ENCODE measurements at regions not wholly inside any gene's neighbourhood (a gene's known extent, or its start where the extent isn't known, plus 50 kb on each side); places are given as distances from the start of the nearest gene placed in this dataset.
"Not testable (repeated sequence)": the region's sequence is repeated elsewhere in the genome, so short reads cannot be mapped to it uniquely, and the experiment has no call there.

DNA sequence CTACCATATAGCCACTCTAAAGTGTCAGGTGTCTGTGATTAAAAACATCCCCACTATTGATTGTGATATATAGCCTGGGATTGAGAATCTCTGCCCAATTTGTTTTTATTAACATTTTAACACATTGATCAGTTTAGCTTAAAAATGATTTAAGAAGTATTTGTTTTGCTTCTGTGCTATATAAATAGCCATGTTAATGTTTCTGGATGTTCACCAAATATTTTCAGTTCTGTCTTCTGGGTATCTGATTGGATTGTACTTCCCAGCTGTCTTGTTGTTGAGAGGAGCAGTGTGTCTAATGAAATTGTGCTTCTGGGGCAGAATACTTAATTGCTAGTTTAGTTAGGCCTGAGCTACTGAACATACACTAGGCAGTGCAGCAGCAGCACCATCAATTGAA lies 126.6 kb upstream of the TUSC1 start:
- TF ChIP-seq, protein P1, sequence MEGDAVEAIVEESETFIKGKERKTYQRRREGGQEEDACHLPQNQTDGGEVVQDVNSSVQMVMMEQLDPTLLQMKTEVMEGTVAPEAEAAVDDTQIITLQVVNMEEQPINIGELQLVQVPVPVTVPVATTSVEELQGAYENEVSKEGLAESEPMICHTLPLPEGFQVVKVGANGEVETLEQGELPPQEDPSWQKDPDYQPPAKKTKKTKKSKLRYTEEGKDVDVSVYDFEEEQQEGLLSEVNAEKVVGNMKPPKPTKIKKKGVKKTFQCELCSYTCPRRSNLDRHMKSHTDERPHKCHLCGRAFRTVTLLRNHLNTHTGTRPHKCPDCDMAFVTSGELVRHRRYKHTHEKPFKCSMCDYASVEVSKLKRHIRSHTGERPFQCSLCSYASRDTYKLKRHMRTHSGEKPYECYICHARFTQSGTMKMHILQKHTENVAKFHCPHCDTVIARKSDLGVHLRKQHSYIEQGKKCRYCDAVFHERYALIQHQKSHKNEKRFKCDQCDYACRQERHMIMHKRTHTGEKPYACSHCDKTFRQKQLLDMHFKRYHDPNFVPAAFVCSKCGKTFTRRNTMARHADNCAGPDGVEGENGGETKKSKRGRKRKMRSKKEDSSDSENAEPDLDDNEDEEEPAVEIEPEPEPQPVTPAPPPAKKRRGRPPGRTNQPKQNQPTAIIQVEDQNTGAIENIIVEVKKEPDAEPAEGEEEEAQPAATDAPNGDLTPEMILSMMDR (conservative IDR thresholded peaks at IDR 0.05), result no peak
- no peak for DNase-seq (ENCODE audit: low read depth, low spot score)
- no peak overlapping the region for H3K27ac Mint-ChIP-seq (ENCODE audit: unreplicated experiment)

GRCh38 chr9:25801989-25802388 lies 123.7 kb upstream of the TUSC1 start:
- not testable (repeated sequence) for H3K9me3 Mint-ChIP-seq; DNase-seq (ENCODE audit: low read depth, low spot score); H3K27me3 Mint-ChIP-seq (ENCODE audit: low read depth); H3K4me3 Mint-ChIP-seq; H3K27ac Mint-ChIP-seq (ENCODE audit: unreplicated experiment); H3K36me3 Mint-ChIP-seq (ENCODE audit: low read depth)
- peaks cover 20% of the 10 kb centered on the region for H3K4me1 Mint-ChIP-seq

More for the DNA sequence above, 126.6 kb upstream of the TUSC1 start:
- Mint-ChIP-seq H3K4me3 (no peak overlapping the region), H3K9me3 (no peaks in the 10 kb centered on the region), H3K36me3 (ENCODE audit: low read depth) (no peaks in the 10 kb centered on the region), H3K27me3 (ENCODE audit: low read depth) (no peaks in the 10 kb centered on the region), H3K4me1 (peaks cover 20% of the 10 kb centered on the region)

DNA sequence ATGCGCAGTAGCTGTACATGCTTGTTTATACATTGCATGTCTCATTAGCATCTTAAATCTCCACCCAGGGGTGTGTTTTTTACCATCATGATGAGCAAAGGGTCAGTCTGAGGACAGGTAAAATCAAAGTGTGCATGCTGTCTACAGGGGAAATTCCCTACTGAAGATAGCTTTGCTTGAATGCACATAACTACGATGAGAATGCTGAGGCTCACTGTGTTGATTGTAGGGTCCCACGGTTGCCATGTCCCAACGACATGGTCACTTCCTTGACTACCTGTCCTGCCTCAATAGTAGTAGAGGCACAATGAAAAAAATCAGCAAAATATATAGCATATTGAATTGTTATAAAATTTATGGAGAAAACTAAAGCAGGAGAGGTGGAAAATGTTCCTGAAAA lies 95.6 kb upstream of the TUSC1 start:
- no peak overlapping the region for H3K27ac Mint-ChIP-seq (ENCODE audit: unreplicated experiment)
- no peaks in the 10 kb centered on the region for H3K4me1 Mint-ChIP-seq
- DNase-seq (ENCODE audit: low read depth, low spot score), result no peak
- no peak overlapping the region for H3K4me3 Mint-ChIP-seq
- H3K27me3 Mint-ChIP-seq (ENCODE audit: low read depth), result no peaks in the 10 kb centered on the region
- H3K36me3 Mint-ChIP-seq (ENCODE audit: low read depth), result no peaks in the 10 kb centered on the region
- TF ChIP-seq, protein P1 (conservative IDR thresholded peaks at IDR 0.05), result no peak
- H3K9me3 Mint-ChIP-seq, result peaks cover 6% of the 10 kb centered on the region

DNA sequence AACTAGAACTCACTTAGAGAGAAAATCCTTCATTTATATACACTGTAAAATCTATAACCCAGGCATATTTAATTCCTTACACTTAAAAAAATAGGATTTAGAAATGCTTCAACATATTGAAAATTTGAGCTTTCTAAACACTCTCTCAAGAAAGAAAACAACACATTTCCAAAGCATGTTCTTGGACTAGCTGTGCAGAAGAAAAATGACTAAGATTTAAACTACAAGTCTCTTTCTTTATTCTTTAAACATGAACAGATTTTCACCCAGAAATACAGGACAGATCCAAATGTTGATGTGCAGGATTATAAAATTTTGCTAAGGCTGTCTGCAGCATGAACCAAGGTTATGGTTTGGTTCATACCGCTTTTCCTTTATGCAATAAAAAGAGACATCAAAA lies 77.7 kb upstream of the TUSC1 start:
- Mint-ChIP-seq H3K36me3 (ENCODE audit: low read depth) (no peaks in the 10 kb centered on the region), H3K9me3 (no peaks in the 10 kb centered on the region), H3K4me3 (no peak overlapping the region), H3K27ac (ENCODE audit: unreplicated experiment) (no peak overlapping the region), H3K27me3 (ENCODE audit: low read depth) (peaks cover 42% of the 10 kb centered on the region), H3K4me1 (no peaks in the 10 kb centered on the region)
- DNase-seq (ENCODE audit: low read depth, low spot score), result no peak
- TF ChIP-seq, protein P1 (conservative IDR thresholded peaks at IDR 0.05), result no peak

DNA sequence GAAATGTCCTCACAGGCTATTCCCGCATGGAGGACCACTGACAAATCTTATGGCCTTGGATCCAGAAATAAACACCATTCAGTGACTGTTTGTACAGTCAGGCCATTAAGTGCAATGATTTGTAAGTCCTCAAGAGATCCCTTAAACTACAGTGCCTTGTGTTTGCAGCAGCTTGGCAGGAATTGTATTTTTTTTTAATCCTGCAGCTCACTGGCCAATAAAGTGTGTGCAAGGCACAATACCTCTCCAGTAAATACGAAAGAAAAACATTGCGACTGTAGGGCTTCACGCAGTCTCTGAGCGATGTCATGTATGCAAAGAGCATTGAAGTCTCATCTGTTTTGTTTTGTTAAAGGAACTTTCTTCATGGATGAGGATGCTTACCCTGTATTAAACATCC lies 74.2 kb upstream of the TUSC1 start:
- Mint-ChIP-seq H3K9me3 (no peaks in the 10 kb centered on the region), H3K27me3 (ENCODE audit: low read depth) (peaks cover 66% of the 10 kb centered on the region), H3K4me1 (peaks cover 5% of the 10 kb centered on the region), H3K36me3 (ENCODE audit: low read depth) (no peaks in the 10 kb centered on the region), H3K27ac (ENCODE audit: unreplicated experiment) (no peak overlapping the region), H3K4me3 (no peak overlapping the region)
- TF ChIP-seq, protein P1 (conservative IDR thresholded peaks at IDR 0.05), result no peak
- DNase-seq (ENCODE audit: low read depth, low spot score), result no peak

DNA sequence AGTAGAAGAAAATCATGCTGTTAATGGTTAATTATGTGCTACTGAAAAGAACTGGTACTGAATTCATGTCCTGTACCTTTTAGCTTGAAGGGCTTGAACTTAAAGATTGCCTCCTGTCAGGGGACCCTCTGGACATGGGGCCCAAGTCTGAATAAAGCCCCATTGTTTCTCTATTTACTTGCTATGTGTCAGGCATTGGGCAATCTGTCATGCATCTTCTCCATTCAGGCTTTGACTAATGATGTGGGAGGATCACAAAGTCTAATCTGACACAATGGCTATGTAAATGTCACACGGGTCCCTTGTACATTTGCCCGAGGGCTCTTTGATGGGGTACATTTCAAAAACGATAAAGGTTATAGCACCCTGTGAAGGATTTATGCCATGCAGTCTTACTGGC lies 64.0 kb upstream of the TUSC1 start:
- TF ChIP-seq, protein P1 (conservative IDR thresholded peaks at IDR 0.05), result no peak
- Mint-ChIP-seq H3K4me1 (peaks cover 37% of the 10 kb centered on the region), H3K9me3 (peaks cover 5% of the 10 kb centered on the region), H3K4me3 (peak overlapping the region; percentile 11), H3K27ac (ENCODE audit: unreplicated experiment) (no peak overlapping the region), H3K27me3 (ENCODE audit: low read depth) (peaks cover 69% of the 10 kb centered on the region), H3K36me3 (ENCODE audit: low read depth) (peaks cover 2% of the 10 kb centered on the region)
- DNase-seq (ENCODE audit: low read depth, low spot score), result peak; percentile 6
